HG03469 (cell line): ENCODE measurements at regions not wholly inside any gene's neighbourhood (a gene's known extent, or its start where the extent isn't known, plus 50 kb on each side); places are given as distances from the start of the nearest gene placed in this dataset.
"Not testable (repeated sequence)": the region's sequence is repeated elsewhere in the genome, so short reads cannot be mapped to it uniquely, and the experiment has no call there.

Source experiments
- ATAC-seq: cut with Tn5 transposase; IDR thresholded peaks from one replicate; pipeline ENCODE4 v1.9.1; 2021; ENCODE audit warnings: mild to moderate bottlenecking, moderate library complexity, moderate number of reproducible peaks; ENCODE audit not compliant: unreplicated experiment

- ATAC-seq: no peak
Observed at GRCh38 chr5:2166979-2167377, 284.3 kb upstream of the IRX4 start.

- no peak for ATAC-seq
Observed at GRCh38 chr5:2166306-2166978, 283.7 kb upstream of the IRX4 start.

GRCh38 chr5:2165615-2166305, 283.0 kb upstream of the IRX4 start:
- no peak for ATAC-seq

- no peak for ATAC-seq
Observed at GRCh38 chr5:2165203-2165602, 282.5 kb upstream of the IRX4 start.

GRCh38 chr5:2164586-2164985, 281.9 kb upstream of the IRX4 start:
- ATAC-seq: no peak

GRCh38 chr5:2163940-2164490, 281.3 kb upstream of the IRX4 start:
- no peak for ATAC-seq

- no peak for ATAC-seq
Observed at GRCh38 chr5:2163060-2163856, 280.5 kb upstream of the IRX4 start.

GRCh38 chr5:2160811-2161210, 278.1 kb upstream of the IRX4 start:
- no peak for ATAC-seq

- no peak for ATAC-seq
Observed at GRCh38 chr5:2158767-2159166, 276.0 kb upstream of the IRX4 start.

GRCh38 chr5:2158109-2158508, 275.4 kb upstream of the IRX4 start:
- no peak for ATAC-seq

GRCh38 chr5:2157372-2157771, 274.6 kb upstream of the IRX4 start:
- no peak for ATAC-seq

- no peak for ATAC-seq
Observed at GRCh38 chr5:2156358-2157059, 273.8 kb upstream of the IRX4 start.

- ATAC-seq: no peak
Observed at GRCh38 chr5:2155556-2155955, 272.8 kb upstream of the IRX4 start.

- no peak for ATAC-seq
Observed at GRCh38 chr5:2153802-2154201, 271.1 kb upstream of the IRX4 start.

GRCh38 chr5:2153350-2153749, 270.6 kb upstream of the IRX4 start:
- ATAC-seq: no peak

- ATAC-seq: not testable (repeated sequence)
Observed at GRCh38 chr5:2151301-2151888, 268.7 kb upstream of the IRX4 start.

GRCh38 chr5:2149195-2149539, 266.4 kb upstream of the IRX4 start:
- no peak for ATAC-seq

GRCh38 chr5:2148312-2149194, 265.8 kb upstream of the IRX4 start:
- ATAC-seq: no peak

GRCh38 chr5:2147504-2148311, 265.0 kb upstream of the IRX4 start:
- ATAC-seq: no peak
